H1 (cell line): ENCODE measurements at regions not wholly inside any gene's neighbourhood (a gene's known extent, or its start where the extent isn't known, plus 50 kb on each side); places are given as distances from the start of the nearest gene placed in this dataset.

ENCODE experiments used
- BACH1 ChIP-seq: IDR thresholded peaks from 2 replicates; pipeline ENCODE4 v1.6.1; 2012; ENCODE audit warnings: low read length, improper control_type of control experiment
- BCL11A ChIP-seq, 2 experiments: IDR thresholded peaks; one replicate each; pipeline ENCODE4 v1.6.1; 2011; ENCODE audit warnings: low read depth in 2 of 2, low read length in 2 of 2, mild to moderate bottlenecking in 2 of 2
- BRCA1 ChIP-seq: IDR thresholded peaks from 2 replicates; pipeline ENCODE4 v1.6.1; 2012; ENCODE audit warnings: low read depth, low read length, improper control_type of control experiment
- GABPA ChIP-seq: IDR thresholded peaks from 2 replicates; pipeline ENCODE4 v1.6.1; 2011; ENCODE audit warnings: mild to moderate bottlenecking, low read length, moderate library complexity, borderline replicate concordance; ENCODE audit not compliant: insufficient read depth
- GTF2F1 ChIP-seq: IDR thresholded peaks from 2 replicates; pipeline ENCODE4 v1.6.1; 2012; ENCODE audit warnings: low read depth, low read length, improper control_type of control experiment, borderline replicate concordance
- HDAC2 ChIP-seq, 2 experiments: fragments of 300-600 bp in 1 of 2; sonication (generic) in 1 of 2; IDR thresholded peaks; 2 replicates each; pipeline ENCODE4 v1.6.1; 2011 to 2012; ENCODE audit warnings: low read depth in 2 of 2, low read length in 2 of 2, mild to moderate bottlenecking in 2 of 2, moderate library complexity in 2 of 2, borderline replicate concordance in 1 of 2, inconsistent platforms in 1 of 2
- JUN ChIP-seq: IDR thresholded peaks from 2 replicates; pipeline ENCODE4 v1.6.1; 2011; ENCODE audit warnings: low read depth, mild to moderate bottlenecking, improper control_type of control experiment, low read length
- POLR2A ChIP-seq, 2 experiments: IDR thresholded peaks; 1 replicate in 1 of 2; 2 replicates in 1 of 2; pipeline ENCODE4 v1.6.1; 2011; ENCODE audit warnings: low read depth in 2 of 2, low read length in 2 of 2, mild to moderate bottlenecking in 2 of 2; ENCODE audit errors: control extremely low read depth in 1 of 2
- RAD21 ChIP-seq, 2 experiments: IDR thresholded peaks in 1 of 2; conservative IDR thresholded peaks in 1 of 2; 2 replicates each; pipeline ENCODE4 v1.6.1; 2011; ENCODE audit warnings: low read depth in 2 of 2, low read length in 2 of 2, improper control_type of control experiment in 1 of 2, inconsistent platforms in 1 of 2, mild to moderate bottlenecking in 1 of 2, moderate library complexity in 1 of 2
- RBBP5 ChIP-seq: IDR thresholded peaks from 2 replicates; pipeline ENCODE4 v1.7.1; 2012; ENCODE audit warnings: low read depth, mild to moderate bottlenecking, inconsistent platforms, low read length, moderate library complexity, borderline replicate concordance
- TBP ChIP-seq: IDR thresholded peaks from 2 replicates; pipeline ENCODE4 v1.6.1; 2011; ENCODE audit warnings: low read depth, low read length, improper control_type of control experiment
- TEAD4 ChIP-seq: IDR thresholded peaks from 2 replicates; pipeline ENCODE4 v1.6.1; 2012; ENCODE audit warnings: low read depth, low read length, inconsistent platforms, mixed read lengths
- TF ChIP-seq, protein P1 (sequence below): fragments of 300-600 bp; sonication (generic); IDR thresholded peaks from 2 replicates; pipeline ENCODE4 v1.7.1; 2012; ENCODE audit warnings: low read length, moderate library complexity, mild to moderate bottlenecking, inconsistent platforms; ENCODE audit not compliant: insufficient replicate concordance

- TF ChIP-seq, protein P1, sequence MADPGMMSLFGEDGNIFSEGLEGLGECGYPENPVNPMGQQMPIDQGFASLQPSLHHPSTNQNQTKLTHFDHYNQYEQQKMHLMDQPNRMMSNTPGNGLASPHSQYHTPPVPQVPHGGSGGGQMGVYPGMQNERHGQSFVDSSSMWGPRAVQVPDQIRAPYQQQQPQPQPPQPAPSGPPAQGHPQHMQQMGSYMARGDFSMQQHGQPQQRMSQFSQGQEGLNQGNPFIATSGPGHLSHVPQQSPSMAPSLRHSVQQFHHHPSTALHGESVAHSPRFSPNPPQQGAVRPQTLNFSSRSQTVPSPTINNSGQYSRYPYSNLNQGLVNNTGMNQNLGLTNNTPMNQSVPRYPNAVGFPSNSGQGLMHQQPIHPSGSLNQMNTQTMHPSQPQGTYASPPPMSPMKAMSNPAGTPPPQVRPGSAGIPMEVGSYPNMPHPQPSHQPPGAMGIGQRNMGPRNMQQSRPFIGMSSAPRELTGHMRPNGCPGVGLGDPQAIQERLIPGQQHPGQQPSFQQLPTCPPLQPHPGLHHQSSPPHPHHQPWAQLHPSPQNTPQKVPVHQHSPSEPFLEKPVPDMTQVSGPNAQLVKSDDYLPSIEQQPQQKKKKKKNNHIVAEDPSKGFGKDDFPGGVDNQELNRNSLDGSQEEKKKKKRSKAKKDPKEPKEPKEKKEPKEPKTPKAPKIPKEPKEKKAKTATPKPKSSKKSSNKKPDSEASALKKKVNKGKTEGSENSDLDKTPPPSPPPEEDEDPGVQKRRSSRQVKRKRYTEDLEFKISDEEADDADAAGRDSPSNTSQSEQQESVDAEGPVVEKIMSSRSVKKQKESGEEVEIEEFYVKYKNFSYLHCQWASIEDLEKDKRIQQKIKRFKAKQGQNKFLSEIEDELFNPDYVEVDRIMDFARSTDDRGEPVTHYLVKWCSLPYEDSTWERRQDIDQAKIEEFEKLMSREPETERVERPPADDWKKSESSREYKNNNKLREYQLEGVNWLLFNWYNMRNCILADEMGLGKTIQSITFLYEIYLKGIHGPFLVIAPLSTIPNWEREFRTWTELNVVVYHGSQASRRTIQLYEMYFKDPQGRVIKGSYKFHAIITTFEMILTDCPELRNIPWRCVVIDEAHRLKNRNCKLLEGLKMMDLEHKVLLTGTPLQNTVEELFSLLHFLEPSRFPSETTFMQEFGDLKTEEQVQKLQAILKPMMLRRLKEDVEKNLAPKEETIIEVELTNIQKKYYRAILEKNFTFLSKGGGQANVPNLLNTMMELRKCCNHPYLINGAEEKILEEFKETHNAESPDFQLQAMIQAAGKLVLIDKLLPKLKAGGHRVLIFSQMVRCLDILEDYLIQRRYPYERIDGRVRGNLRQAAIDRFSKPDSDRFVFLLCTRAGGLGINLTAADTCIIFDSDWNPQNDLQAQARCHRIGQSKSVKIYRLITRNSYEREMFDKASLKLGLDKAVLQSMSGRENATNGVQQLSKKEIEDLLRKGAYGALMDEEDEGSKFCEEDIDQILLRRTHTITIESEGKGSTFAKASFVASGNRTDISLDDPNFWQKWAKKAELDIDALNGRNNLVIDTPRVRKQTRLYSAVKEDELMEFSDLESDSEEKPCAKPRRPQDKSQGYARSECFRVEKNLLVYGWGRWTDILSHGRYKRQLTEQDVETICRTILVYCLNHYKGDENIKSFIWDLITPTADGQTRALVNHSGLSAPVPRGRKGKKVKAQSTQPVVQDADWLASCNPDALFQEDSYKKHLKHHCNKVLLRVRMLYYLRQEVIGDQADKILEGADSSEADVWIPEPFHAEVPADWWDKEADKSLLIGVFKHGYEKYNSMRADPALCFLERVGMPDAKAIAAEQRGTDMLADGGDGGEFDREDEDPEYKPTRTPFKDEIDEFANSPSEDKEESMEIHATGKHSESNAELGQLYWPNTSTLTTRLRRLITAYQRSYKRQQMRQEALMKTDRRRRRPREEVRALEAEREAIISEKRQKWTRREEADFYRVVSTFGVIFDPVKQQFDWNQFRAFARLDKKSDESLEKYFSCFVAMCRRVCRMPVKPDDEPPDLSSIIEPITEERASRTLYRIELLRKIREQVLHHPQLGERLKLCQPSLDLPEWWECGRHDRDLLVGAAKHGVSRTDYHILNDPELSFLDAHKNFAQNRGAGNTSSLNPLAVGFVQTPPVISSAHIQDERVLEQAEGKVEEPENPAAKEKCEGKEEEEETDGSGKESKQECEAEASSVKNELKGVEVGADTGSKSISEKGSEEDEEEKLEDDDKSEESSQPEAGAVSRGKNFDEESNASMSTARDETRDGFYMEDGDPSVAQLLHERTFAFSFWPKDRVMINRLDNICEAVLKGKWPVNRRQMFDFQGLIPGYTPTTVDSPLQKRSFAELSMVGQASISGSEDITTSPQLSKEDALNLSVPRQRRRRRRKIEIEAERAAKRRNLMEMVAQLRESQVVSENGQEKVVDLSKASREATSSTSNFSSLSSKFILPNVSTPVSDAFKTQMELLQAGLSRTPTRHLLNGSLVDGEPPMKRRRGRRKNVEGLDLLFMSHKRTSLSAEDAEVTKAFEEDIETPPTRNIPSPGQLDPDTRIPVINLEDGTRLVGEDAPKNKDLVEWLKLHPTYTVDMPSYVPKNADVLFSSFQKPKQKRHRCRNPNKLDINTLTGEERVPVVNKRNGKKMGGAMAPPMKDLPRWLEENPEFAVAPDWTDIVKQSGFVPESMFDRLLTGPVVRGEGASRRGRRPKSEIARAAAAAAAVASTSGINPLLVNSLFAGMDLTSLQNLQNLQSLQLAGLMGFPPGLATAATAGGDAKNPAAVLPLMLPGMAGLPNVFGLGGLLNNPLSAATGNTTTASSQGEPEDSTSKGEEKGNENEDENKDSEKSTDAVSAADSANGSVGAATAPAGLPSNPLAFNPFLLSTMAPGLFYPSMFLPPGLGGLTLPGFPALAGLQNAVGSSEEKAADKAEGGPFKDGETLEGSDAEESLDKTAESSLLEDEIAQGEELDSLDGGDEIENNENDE = no peak
- TF ChIP-seq TBP (no peak), BRCA1 (no peak), TEAD4 (no peak), GTF2F1 (no peak), HDAC2 (IDR thresholded peaks at IDR 0.05; ENCODE audit: borderline replicate concordance in 1 of 2, low read depth in 2 of 2, low read length in 2 of 2) (no peak), RBBP5 (no peak), BACH1 (no peak), BCL11A (IDR thresholded peaks at IDR 0.05; ENCODE audit: low read depth in 2 of 2, low read length in 2 of 2) (no peak), GABPA (no peak), JUN (no peak), POLR2A (IDR thresholded peaks at IDR 0.05; ENCODE audit: control extremely low read depth in 1 of 2, low read depth in 2 of 2, low read length in 2 of 2) (no peak), RAD21 (IDR thresholded peaks at IDR 0.05 in 1 of 2, conservative IDR thresholded peaks at IDR 0.05 in 1 of 2; ENCODE audit: low read depth in 2 of 2, low read length in 2 of 2) (no peak)
These were observed 100.3 kb downstream of the ZIC1 start (continued) for GRCh38 chr3:147509448-147509847.
